Rectal smooth muscle tissue (tissue), 1 donor: ENCODE measurements at regions not wholly inside any gene's neighbourhood (a gene's known extent, or its start where the extent isn't known, plus 50 kb on each side); places are given as distances from the start of the nearest gene placed in this dataset.
"Not testable (repeated sequence)": the region's sequence is repeated elsewhere in the genome, so short reads cannot be mapped to it uniquely, and the experiment has no call there.

Source experiments
- H3K27ac ChIP-seq: one replicate; pipeline ENCODE4 v1.7.0; 2013; ENCODE audit warnings: low read depth, low read length, inconsistent platforms
- H3K27me3 ChIP-seq: one replicate; pipeline ENCODE4 v1.7.0; 2013; ENCODE audit warnings: low read length; ENCODE audit not compliant: control insufficient read depth, insufficient read depth
- H3K36me3 ChIP-seq: one replicate; pipeline ENCODE4 v1.7.0; 2013; ENCODE audit warnings: low read length; ENCODE audit not compliant: control insufficient read depth, insufficient read depth
- H3K4me1 ChIP-seq: one replicate; pipeline ENCODE4 v1.7.0; 2013; ENCODE audit warnings: low read length; ENCODE audit not compliant: control insufficient read depth, insufficient read depth
- H3K4me3 ChIP-seq: one replicate; pipeline ENCODE4 v1.7.0; 2013; ENCODE audit warnings: low read length
- H3K9ac ChIP-seq: one replicate; pipeline ENCODE4 v1.7.0; 2013; ENCODE audit warnings: low read length

DNA sequence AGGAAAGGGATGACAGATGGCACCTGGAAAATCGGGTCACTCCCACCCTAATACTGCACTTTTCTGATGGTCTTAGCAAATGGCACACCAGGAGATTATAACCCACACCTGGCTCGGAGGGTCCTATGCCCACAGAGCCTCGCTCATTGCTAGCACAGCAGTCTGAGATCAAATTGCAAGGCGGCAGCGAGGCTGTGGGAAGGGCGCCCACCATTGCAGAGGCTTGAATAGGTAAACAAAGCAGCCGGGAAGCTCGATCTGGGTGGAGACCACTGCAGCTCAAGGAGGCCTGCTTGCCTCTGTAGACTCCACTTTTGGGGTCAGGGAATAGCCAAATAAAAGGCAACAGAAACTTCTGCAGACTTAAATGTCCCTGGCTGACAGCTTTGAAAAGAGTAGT is 622.7 kb upstream of the ZNF804A start:
- H3K36me3 ChIP-seq, H3K27me3 ChIP-seq, H3K9ac ChIP-seq, H3K4me3 ChIP-seq, H3K4me1 ChIP-seq, H3K27ac ChIP-seq: not testable (repeated sequence)

GRCh38 chr2:183984871-183985270 is 613.5 kb upstream of the ZNF804A start:
- Histone ChIP-seq H3K36me3 (no peaks in the 10 kb centered on the region), H3K4me1 (no peaks in the 10 kb centered on the region), H3K4me3 (no peak overlapping the region), H3K27ac (no peak overlapping the region), H3K27me3 (no peaks in the 10 kb centered on the region), H3K9ac (no peak overlapping the region)

DNA sequence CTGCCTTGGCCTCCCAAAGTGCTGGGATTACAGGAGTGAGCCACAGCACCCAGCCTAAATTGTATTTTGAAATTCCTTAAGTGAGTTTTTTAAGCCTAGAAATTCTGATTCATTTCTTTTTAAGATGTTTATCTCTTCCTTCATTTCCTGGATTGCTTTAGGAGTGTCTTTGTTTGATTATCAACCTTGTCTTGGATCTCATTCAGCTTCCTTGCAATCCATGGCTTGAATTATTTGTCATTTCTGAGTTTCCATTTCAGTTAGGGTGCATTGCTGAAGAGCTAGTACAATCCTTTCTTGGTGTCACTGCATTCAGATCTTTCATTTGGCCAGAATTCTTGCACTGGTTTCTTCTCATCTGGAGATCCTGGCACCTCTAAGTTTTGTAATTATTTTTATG is 606.4 kb upstream of the ZNF804A start:
- Histone ChIP-seq H3K4me3 (no peak overlapping the region), H3K4me1 (no peaks in the 10 kb centered on the region), H3K36me3 (no peaks in the 10 kb centered on the region), H3K27ac (no peak overlapping the region), H3K27me3 (no peaks in the 10 kb centered on the region), H3K9ac (no peak overlapping the region)

DNA sequence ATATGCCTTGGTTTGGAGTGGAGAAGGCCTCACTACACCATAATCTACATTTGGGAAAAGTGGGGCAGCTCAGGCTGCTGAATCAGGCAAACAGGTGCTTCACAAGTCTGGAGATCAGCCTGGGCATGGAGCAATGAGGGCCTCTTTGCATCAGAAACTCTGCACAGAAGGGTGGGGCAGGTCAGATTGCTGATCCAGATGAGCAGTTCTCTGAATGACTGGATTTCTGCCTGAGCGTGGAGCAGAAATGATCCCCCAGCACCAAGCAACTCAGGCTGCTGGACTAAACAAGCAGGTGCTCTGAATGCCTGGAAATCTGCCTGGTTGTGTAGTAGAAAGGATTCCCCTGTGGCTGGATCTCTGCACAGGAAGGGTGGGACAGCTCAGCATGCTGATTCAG is 605.3 kb upstream of the ZNF804A start:
- Histone ChIP-seq H3K36me3 (no peaks in the 10 kb centered on the region), H3K9ac (no peak overlapping the region), H3K4me1 (no peaks in the 10 kb centered on the region), H3K27me3 (no peaks in the 10 kb centered on the region), H3K4me3 (no peak overlapping the region), H3K27ac (no peak overlapping the region)

DNA sequence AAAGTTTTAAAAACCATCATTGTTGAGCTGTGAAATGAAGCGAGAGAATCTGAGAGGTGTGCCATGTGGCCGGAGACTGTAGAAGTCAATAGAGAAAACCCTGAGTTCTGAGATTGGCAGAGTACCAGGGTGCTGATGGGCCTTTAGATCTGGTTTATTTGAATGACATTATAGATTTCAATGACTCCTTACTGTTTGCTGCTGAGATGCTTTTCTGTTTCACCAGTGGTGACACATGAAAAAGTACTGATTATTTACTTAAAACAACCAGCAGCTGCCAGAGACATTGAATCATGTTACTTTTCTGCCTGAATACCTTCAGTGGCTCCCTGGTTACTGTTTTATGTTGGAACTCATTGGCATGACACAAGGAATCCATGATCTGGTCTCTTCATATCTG is 602.7 kb upstream of the ZNF804A start:
- Histone ChIP-seq H3K36me3 (no peaks in the 10 kb centered on the region), H3K9ac (no peak overlapping the region), H3K27ac (no peak overlapping the region), H3K27me3 (no peaks in the 10 kb centered on the region), H3K4me3 (no peak overlapping the region), H3K4me1 (no peaks in the 10 kb centered on the region)

DNA sequence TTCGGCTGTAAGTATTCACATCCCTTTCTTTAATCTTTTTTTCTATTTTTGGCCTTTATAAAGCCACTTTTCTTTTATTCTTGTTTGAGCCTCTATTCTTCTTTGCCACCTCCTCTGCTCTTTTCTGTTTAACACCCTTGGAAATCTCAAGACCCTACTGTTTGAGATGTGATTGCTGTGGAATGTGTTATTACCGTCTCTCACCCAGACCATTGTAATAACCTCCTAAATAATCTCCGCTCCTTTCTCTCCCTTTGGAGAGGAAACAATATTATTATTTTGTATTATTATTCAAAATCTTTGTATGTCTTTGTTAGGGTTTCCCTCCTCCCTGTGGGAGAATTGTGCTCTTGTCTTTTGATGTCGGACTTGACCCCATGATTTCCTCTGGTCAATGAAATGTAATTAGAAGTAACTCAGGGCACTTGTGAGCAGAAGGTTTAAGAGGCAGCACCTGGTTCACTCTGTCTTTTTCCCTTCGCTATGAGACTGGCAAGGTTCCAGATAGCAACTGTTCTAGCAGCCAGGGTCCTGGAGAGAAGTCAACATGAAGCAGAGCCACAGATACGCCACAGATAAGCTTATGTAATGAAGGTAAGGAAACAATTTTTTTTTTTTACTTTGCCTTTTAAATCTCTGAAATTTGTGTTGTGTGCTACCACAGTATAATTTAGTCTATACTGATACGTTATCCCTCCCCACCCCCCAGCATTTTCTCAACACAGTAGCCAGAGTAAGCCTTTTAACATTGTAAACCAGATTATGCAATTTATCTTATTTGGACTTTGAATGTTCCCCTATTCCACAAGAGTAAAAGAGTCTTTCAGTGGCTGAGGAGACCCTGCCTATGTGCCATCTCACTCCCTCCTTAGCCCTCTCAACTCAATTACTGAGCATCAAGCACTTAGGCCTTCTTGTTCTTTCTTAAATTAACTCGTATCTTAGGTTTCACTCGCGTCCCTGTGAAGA is 601.2 kb upstream of the ZNF804A start:
- H3K4me3 ChIP-seq = no peak overlapping the region

GRCh38 chr2:183998041-183998796 is 600.1 kb upstream of the ZNF804A start:
- Histone ChIP-seq H3K27me3 (no peaks in the 10 kb centered on the region), H3K4me1 (no peaks in the 10 kb centered on the region), H3K36me3 (no peaks in the 10 kb centered on the region), H3K27ac (no peak overlapping the region), H3K9ac (no peak overlapping the region), H3K4me3 (no peak overlapping the region)

More for the DNA sequence above, 601.2 kb upstream of the ZNF804A start:
- Histone ChIP-seq H3K4me1 (no peaks in the 10 kb centered on the region), H3K9ac (no peak overlapping the region), H3K27me3 (no peaks in the 10 kb centered on the region), H3K36me3 (no peaks in the 10 kb centered on the region), H3K27ac (no peak overlapping the region)

- Histone ChIP-seq H3K36me3 (no peaks in the 10 kb centered on the region), H3K9ac (no peak overlapping the region), H3K4me1 (no peaks in the 10 kb centered on the region), H3K27me3 (no peaks in the 10 kb centered on the region), H3K4me3 (no peak overlapping the region), H3K27ac (no peak overlapping the region)
Observed at GRCh38 chr2:183998797-183999190, 599.5 kb upstream of the ZNF804A start.

- Histone ChIP-seq H3K9ac (no peak overlapping the region), H3K4me1 (no peaks in the 10 kb centered on the region), H3K4me3 (no peak overlapping the region), H3K36me3 (no peaks in the 10 kb centered on the region), H3K27ac (no peak overlapping the region), H3K27me3 (no peaks in the 10 kb centered on the region)
Observed at GRCh38 chr2:184004289-184004947, 593.9 kb upstream of the ZNF804A start.

- H3K36me3 ChIP-seq = no peaks in the 10 kb centered on the region
- H3K4me1 ChIP-seq = no peaks in the 10 kb centered on the region
- H3K9ac ChIP-seq = no peak overlapping the region
- no peak overlapping the region for H3K4me3 ChIP-seq
- no peak overlapping the region for H3K27ac ChIP-seq
- H3K27me3 ChIP-seq = no peaks in the 10 kb centered on the region
Observed at GRCh38 chr2:184004948-184005672, 593.2 kb upstream of the ZNF804A start.

GRCh38 chr2:184006998-184007397 is 591.3 kb upstream of the ZNF804A start:
- H3K36me3 ChIP-seq = no peaks in the 10 kb centered on the region
- no peak overlapping the region for H3K9ac ChIP-seq
- no peak overlapping the region for H3K27ac ChIP-seq
- no peaks in the 10 kb centered on the region for H3K4me1 ChIP-seq
- H3K4me3 ChIP-seq = no peak overlapping the region
- H3K27me3 ChIP-seq = no peaks in the 10 kb centered on the region

GRCh38 chr2:184026961-184027360 is 571.4 kb upstream of the ZNF804A start:
- Histone ChIP-seq H3K27ac (no peak overlapping the region), H3K36me3 (no peaks in the 10 kb centered on the region), H3K4me3 (no peak overlapping the region), H3K9ac (no peak overlapping the region), H3K27me3 (no peaks in the 10 kb centered on the region), H3K4me1 (no peaks in the 10 kb centered on the region)
